ENCODE measurements at regions not wholly inside any gene's neighbourhood (a gene's known extent, or its start where the extent isn't known, plus 50 kb on each side); places are given as distances from the start of the nearest gene placed in this dataset.

- DNase-seq (ENCODE audit: low read depth, low spot score) = no peak
- BruUV-seq (replicated peaks) = no TSS peak
- Histone ChIP-seq H3K27me3 (replicated peaks in 1 of 2; ENCODE audit: control insufficient read depth in 2 of 2, insufficient read depth in 2 of 2, low read length in 1 of 2) (no peaks in the 10 kb centered on the region), H3K79me2 (ENCODE audit: control insufficient read depth, insufficient read depth, low read length) (no peaks in the 10 kb centered on the region), H3K4me2 (ENCODE audit: control insufficient read depth, insufficient read depth) (no peak overlapping the region), H2AFZ (ENCODE audit: control insufficient read depth, low read depth, low read length) (no peak overlapping the region), H3K4me1 (ENCODE audit: control insufficient read depth, insufficient read depth, low read length) (no peaks in the 10 kb centered on the region), H3K4me3 (no peak overlapping the region), H3K9me3 (replicated peaks; ENCODE audit: control insufficient read depth, insufficient read depth, low read length) (no peaks in the 10 kb centered on the region), H3K9ac (ENCODE audit: control insufficient read depth, insufficient read depth, low read length) (no peak overlapping the region), H4K20me1 (ENCODE audit: control insufficient read depth, insufficient read depth) (no peaks in the 10 kb centered on the region), H3K36me3 (ENCODE audit: control insufficient read depth in 2 of 2, insufficient read depth in 2 of 2, low read length in 1 of 2) (no peaks in the 10 kb centered on the region), H3K27ac (ENCODE audit: control insufficient read depth, insufficient read depth) (no peak overlapping the region)
- no peak for FAIRE-seq
- in situ Hi-C loops (cut with MboI) = no loop called here
- ATAC-seq = no peak
- 33% methylated on average over 6 of the region's 6 CpGs for WGBS (ENCODE audit: insufficient coverage, insufficient replicate concordance, low lambda C conversion rate, missing lambda C conversion rate)
- CTCF ChIA-PET = no interaction called here
- SMC1A ChIA-PET (ENCODE audit: uncharacterized antibody, unreplicated experiment) = no interaction called here
- intact Hi-C loops (cut with micrococcal nuclease; ENCODE audit: unreplicated experiment) = no loop called here
- RAD21 ChIA-PET (ENCODE audit: unreplicated experiment) = no interaction called here
- POLR2A ChIA-PET = no interaction called here
- TF ChIP-seq SPI1 (IDR thresholded peaks at IDR 0.05; ENCODE audit: borderline replicate concordance, insufficient read depth, low read depth, low read length) (no peak), ZNF24 (IDR thresholded peaks at IDR 0.05) (no peak), BCLAF1 (IDR thresholded peaks at IDR 0.05) (no peak), ATF7 (IDR thresholded peaks at IDR 0.05; ENCODE audit: low read depth) (no peak), HSF1 (IDR thresholded peaks at IDR 0.05; ENCODE audit: low read depth, low read length) (no peak), ZNF217 (IDR thresholded peaks at IDR 0.05) (no peak), SP1 (IDR thresholded peaks at IDR 0.05; ENCODE audit: low read depth, low read length) (no peak), POLR2AphosphoS5 (IDR thresholded peaks at IDR 0.05; ENCODE audit: low read length) (no peak), YBX1 (IDR thresholded peaks at IDR 0.05) (no peak), TCF12 (IDR thresholded peaks at IDR 0.05; ENCODE audit: low read depth, low read length) (no peak), POLR2AphosphoS2 (IDR thresholded peaks at IDR 0.05; ENCODE audit: low read depth, low read length) (no peak), MEF2B (IDR thresholded peaks at IDR 0.05; ENCODE audit: partially characterized antibody, poor library complexity, severe bottlenecking) (no peak), RFX5 (IDR thresholded peaks at IDR 0.05; ENCODE audit: low read depth, low read length) (no peak)
- TF ChIP-seq, protein P1, sequence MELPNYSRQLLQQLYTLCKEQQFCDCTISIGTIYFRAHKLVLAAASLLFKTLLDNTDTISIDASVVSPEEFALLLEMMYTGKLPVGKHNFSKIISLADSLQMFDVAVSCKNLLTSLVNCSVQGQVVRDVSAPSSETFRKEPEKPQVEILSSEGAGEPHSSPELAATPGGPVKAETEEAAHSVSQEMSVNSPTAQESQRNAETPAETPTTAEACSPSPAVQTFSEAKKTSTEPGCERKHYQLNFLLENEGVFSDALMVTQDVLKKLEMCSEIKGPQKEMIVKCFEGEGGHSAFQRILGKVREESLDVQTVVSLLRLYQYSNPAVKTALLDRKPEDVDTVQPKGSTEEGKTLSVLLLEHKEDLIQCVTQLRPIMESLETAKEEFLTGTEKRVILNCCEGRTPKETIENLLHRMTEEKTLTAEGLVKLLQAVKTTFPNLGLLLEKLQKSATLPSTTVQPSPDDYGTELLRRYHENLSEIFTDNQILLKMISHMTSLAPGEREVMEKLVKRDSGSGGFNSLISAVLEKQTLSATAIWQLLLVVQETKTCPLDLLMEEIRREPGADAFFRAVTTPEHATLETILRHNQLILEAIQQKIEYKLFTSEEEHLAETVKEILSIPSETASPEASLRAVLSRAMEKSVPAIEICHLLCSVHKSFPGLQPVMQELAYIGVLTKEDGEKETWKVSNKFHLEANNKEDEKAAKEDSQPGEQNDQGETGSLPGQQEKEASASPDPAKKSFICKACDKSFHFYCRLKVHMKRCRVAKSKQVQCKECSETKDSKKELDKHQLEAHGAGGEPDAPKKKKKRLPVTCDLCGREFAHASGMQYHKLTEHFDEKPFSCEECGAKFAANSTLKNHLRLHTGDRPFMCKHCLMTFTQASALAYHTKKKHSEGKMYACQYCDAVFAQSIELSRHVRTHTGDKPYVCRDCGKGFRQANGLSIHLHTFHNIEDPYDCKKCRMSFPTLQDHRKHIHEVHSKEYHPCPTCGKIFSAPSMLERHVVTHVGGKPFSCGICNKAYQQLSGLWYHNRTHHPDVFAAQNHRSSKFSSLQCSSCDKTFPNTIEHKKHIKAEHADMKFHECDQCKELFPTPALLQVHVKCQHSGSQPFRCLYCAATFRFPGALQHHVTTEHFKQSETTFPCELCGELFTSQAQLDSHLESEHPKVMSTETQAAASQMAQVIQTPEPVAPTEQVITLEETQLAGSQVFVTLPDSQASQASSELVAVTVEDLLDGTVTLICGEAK (IDR thresholded peaks at IDR 0.05; ENCODE audit: borderline replicate concordance) = no peak
- TF ChIP-seq, protein P2, sequence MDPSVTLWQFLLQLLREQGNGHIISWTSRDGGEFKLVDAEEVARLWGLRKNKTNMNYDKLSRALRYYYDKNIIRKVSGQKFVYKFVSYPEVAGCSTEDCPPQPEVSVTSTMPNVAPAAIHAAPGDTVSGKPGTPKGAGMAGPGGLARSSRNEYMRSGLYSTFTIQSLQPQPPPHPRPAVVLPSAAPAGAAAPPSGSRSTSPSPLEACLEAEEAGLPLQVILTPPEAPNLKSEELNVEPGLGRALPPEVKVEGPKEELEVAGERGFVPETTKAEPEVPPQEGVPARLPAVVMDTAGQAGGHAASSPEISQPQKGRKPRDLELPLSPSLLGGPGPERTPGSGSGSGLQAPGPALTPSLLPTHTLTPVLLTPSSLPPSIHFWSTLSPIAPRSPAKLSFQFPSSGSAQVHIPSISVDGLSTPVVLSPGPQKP (IDR thresholded peaks at IDR 0.05; ENCODE audit: low read depth, low read length) = no peak
Measured at GRCh38 chr12:4046495-4046840, 173.3 kb upstream of the PARP11 start.
